Activated CD4-positive, alpha-beta memory T cell treated with anti-CD3 and anti-CD28 coated beads, Interleukin-2, amount 10 ng/mL, durations not matched to agents 7 days and 5 days (primary cell): ENCODE measurements at regions not wholly inside any gene's neighbourhood (a gene's known extent, or its start where the extent isn't known, plus 50 kb on each side); places are given as distances from the start of the nearest gene placed in this dataset.

ENCODE experiments used
- CTCF ChIA-PET: fragments of 350-600 bp; sonication (Branson Sonifier 250); formaldehyde crosslinking; loops from one replicate; lab custom pipeline; 2021; ENCODE audit warnings: antibody characterized with exemption, inconsistent platforms; lab: Charles Lee
- POLR2A ChIA-PET: fragments of 350-600 bp; sonication (Branson Sonifier 250); formaldehyde crosslinking; loops from one replicate; lab custom pipeline; 2021; ENCODE audit warnings: antibody characterized with exemption; lab: Charles Lee
- DNase-seq: peaks from one replicate; pipeline ENCODE4 v3.0.0-alpha.2; 2020
- H3K27ac Mint-ChIP-seq: one replicate; pipeline ENCODE4 v1.8.0; 2021; ENCODE audit warnings: mild to moderate bottlenecking, mixed read lengths
- H3K27me3 Mint-ChIP-seq: one replicate; pipeline ENCODE4 v1.8.0; 2021; ENCODE audit warnings: mixed read lengths
- H3K36me3 Mint-ChIP-seq: one replicate; pipeline ENCODE4 v1.8.0; 2021; ENCODE audit warnings: low read depth, mixed read lengths
- H3K4me1 Mint-ChIP-seq: one replicate; pipeline ENCODE4 v1.8.0; 2021; ENCODE audit warnings: mixed read lengths
- H3K4me3 Mint-ChIP-seq: one replicate; pipeline ENCODE4 v1.8.0; 2021; ENCODE audit warnings: mild to moderate bottlenecking, mixed read lengths
- H3K9me3 Mint-ChIP-seq: one replicate; pipeline ENCODE4 v1.8.0; 2021; ENCODE audit warnings: mixed read lengths

DNA sequence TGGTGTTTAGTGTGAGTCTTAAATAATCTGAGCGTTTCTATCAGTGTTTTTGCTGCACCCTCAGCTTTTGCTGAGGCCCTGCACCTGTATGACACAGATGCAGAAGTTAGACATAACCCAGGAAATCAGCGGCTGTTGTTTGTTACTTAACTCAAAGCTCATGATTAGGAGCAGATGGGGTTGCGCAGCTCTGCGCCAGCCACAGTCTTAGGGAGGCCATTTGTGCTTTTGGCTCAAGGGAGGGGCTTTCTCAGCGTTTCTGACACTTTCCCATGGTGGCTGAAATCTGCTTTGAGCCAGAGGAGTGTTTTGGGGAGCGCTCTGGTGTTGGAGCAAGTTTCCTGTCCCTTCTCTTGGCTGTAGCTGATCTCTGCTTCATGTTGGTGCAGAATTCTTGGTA is 433.8 kb downstream of the NAF1 start:
- no peaks in the 10 kb centered on the region for H3K36me3 Mint-ChIP-seq
- ChIA-PET CTCF (no interaction called here), POLR2A (no interaction called here)
- no peaks in the 10 kb centered on the region for H3K9me3 Mint-ChIP-seq
- no peaks in the 10 kb centered on the region for H3K4me1 Mint-ChIP-seq
- H3K27me3 Mint-ChIP-seq, result no peaks in the 10 kb centered on the region
- H3K27ac Mint-ChIP-seq, result no peak overlapping the region
- H3K4me3 Mint-ChIP-seq, result no peak overlapping the region
- DNase-seq, result no peak

DNA sequence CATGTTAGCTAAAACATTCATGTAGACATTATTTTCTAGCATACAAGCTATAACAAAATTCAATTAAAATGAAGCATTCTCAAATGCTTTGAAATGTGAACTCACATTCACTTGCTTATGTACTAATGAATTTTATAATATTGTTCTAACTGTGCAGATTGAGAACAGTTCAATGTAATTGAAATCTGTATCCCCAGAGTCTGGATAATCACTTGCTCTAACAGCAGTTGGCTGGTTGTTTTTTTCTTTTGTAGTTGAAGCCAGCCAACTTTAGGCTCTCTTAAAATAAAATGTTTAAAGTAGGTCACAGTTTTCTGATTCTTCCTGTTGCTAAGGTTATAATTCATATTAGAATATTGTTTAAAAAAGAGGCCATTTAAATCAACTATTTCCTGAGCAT is 438.9 kb downstream of the NAF1 start:
- no peaks in the 10 kb centered on the region for H3K9me3 Mint-ChIP-seq
- H3K27ac Mint-ChIP-seq, result no peak overlapping the region
- no peak for DNase-seq
- H3K36me3 Mint-ChIP-seq, result no peaks in the 10 kb centered on the region
- no peaks in the 10 kb centered on the region for H3K27me3 Mint-ChIP-seq
- H3K4me1 Mint-ChIP-seq, result no peaks in the 10 kb centered on the region
- H3K4me3 Mint-ChIP-seq, result no peak overlapping the region
- POLR2A ChIA-PET, result no interaction called here
- CTCF ChIA-PET, result no interaction called here

DNA sequence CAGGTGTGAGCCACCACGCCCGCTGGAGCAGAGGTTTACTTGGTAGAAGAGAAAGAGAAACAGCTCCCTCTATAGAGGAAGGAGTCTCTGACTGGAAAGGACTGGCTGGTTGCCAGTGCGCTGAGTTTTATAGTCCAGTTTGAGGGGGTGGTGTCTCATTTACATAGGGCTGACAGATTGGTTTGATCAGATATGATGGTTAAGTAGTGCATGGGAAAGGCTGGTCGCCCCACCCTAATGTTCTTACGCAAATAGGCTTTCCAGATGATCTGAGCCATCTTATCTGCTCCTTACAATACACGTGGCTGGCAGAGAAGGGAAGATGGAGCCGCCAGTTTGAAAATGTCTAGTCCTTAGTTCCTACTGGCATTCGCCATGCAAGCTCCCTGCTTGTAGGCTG is 439.5 kb downstream of the NAF1 start:
- ChIA-PET CTCF (no interaction called here), POLR2A (no interaction called here)
- Mint-ChIP-seq H3K36me3 (no peaks in the 10 kb centered on the region), H3K27ac (no peak overlapping the region), H3K4me1 (no peaks in the 10 kb centered on the region), H3K4me3 (no peak overlapping the region), H3K9me3 (no peaks in the 10 kb centered on the region), H3K27me3 (no peaks in the 10 kb centered on the region)
- no peak for DNase-seq

DNA sequence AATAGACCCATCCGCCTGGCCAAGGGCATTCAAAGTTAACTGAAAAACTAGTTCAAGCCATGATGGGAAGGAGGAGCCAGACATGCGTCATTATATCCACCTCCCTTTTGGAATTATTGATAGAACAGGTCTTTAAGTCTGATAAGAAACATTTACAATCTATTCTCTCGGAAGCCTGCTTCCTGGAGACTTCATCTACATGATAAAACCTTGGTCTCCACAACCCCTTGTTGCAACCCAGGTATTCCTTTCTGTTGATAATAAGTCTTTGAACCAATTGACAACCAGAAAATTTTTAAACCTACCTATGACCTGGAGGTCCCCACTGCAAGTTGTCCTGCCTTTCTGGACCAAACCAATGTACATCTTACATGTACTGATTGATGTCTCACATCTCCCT is 451.3 kb downstream of the NAF1 start:
- H3K4me3 Mint-ChIP-seq, result no peak overlapping the region
- DNase-seq, result no peak
- peaks cover 18% of the 10 kb centered on the region for H3K9me3 Mint-ChIP-seq
- ChIA-PET POLR2A (no interaction called here), CTCF (no interaction called here)
- H3K27ac Mint-ChIP-seq, result no peak overlapping the region
- H3K36me3 Mint-ChIP-seq, result no peaks in the 10 kb centered on the region
- H3K4me1 Mint-ChIP-seq, result no peaks in the 10 kb centered on the region
- no peaks in the 10 kb centered on the region for H3K27me3 Mint-ChIP-seq

DNA sequence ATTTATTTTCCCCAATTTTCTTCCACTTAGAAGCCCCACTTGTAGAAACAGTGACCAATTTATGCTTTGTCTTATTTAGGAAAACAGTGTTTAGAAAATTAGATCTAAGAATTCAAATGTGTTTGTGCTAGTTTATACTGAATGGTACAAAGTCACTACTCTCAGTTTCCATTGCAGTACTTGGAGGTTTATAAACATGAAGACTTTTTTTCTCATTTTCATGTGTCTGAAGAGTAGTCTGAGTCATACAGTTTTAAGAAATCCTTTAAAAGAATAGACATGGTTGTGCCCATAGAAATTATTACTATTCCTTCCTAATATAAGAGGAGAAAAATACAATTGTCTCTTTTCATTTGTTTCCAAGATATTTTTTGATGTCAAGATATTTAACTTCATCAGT is 458.7 kb downstream of the NAF1 start:
- Mint-ChIP-seq H3K4me1 (no peaks in the 10 kb centered on the region), H3K9me3 (peaks cover 12% of the 10 kb centered on the region), H3K36me3 (no peaks in the 10 kb centered on the region), H3K4me3 (no peak overlapping the region), H3K27ac (no peak overlapping the region), H3K27me3 (no peaks in the 10 kb centered on the region)
- ChIA-PET POLR2A (no interaction called here), CTCF (no interaction called here)
- no peak for DNase-seq

DNA sequence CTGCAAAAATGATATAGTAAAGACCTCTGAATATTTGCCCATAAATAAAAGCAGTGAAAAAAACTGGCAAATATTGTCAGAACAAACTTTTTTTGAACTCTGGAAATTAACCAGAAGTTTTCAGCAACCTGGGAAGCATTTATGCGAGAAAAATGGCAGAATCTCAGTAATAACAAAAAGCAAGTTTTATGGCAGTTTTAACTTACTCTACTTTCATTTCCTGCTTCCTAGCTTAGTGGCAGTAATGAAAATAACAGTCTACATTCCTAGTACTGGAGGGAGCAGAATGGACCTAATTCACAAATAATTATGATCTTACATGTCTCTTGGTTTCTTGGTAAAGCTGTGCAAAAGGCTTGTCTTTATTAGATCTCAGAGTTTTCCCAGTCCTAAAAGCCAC is 460.1 kb downstream of the NAF1 start:
- Mint-ChIP-seq H3K27me3 (no peaks in the 10 kb centered on the region), H3K36me3 (no peaks in the 10 kb centered on the region), H3K9me3 (peaks cover 5% of the 10 kb centered on the region), H3K27ac (no peak overlapping the region), H3K4me3 (no peak overlapping the region), H3K4me1 (no peaks in the 10 kb centered on the region)
- ChIA-PET POLR2A (no interaction called here), CTCF (no interaction called here)
- DNase-seq, result no peak

DNA sequence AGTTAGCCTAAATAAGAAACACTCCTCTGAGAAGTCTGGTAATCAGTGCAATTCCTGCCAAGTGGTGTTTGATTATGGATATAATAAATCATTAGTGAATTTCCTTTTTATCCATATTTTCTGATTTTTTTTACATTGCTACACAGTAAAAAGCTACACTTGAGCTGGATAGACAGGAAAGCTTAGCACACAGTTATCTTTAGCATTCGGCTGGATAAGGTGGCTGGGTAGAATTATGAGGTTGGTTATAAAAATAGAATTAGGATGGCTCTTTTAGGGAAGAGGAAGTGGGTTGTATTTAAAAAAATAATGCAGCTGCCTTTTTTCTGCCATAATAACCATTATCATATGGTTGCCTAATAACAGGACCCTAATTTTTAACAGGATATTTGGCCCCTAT is 460.6 kb downstream of the NAF1 start:
- Mint-ChIP-seq H3K27me3 (no peaks in the 10 kb centered on the region), H3K4me3 (no peak overlapping the region), H3K9me3 (peaks cover 5% of the 10 kb centered on the region), H3K27ac (no peak overlapping the region), H3K36me3 (no peaks in the 10 kb centered on the region), H3K4me1 (no peaks in the 10 kb centered on the region)
- no peak for DNase-seq
- ChIA-PET CTCF (no interaction called here), POLR2A (no interaction called here)

DNA sequence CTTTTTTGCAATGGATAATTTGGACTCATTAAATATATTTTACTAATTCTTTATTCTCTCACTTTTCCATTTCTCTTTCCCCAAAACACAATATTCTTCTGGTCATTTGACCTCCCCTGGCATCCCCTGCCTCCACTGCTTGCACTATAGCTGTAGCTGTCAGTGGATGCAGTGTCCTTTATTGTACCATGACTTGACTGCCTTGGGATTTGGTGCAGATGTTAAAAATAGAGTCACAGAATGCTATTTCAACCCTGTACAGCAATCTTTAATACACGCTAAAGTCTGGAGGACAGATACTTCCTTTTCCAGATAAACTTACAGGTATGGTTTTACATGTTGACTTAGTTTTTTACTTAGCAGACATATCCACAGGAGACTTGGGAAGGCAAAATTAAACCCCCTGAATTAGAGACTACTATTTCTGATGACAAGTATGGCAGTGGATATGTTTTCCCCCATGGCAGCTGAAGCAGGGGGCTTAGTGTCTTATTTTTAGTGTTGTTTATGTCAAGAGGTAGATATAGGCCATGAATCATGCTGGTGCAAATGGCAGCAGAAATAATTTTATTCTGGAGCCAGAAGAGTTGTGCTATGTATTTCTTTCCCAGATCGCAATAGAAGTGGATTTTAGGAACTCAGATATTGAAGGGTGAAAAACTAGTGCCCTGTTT is 461.4 kb downstream of the NAF1 start:
- H3K4me1 Mint-ChIP-seq, result no peaks in the 10 kb centered on the region
- no peak for DNase-seq
- no peak overlapping the region for H3K27ac Mint-ChIP-seq
- no peaks in the 10 kb centered on the region for H3K27me3 Mint-ChIP-seq
- POLR2A ChIA-PET, result no interaction called here
- CTCF ChIA-PET, result no interaction called here
- no peaks in the 10 kb centered on the region for H3K36me3 Mint-ChIP-seq
- no peak overlapping the region for H3K4me3 Mint-ChIP-seq
- H3K9me3 Mint-ChIP-seq, result peaks cover 2% of the 10 kb centered on the region

DNA sequence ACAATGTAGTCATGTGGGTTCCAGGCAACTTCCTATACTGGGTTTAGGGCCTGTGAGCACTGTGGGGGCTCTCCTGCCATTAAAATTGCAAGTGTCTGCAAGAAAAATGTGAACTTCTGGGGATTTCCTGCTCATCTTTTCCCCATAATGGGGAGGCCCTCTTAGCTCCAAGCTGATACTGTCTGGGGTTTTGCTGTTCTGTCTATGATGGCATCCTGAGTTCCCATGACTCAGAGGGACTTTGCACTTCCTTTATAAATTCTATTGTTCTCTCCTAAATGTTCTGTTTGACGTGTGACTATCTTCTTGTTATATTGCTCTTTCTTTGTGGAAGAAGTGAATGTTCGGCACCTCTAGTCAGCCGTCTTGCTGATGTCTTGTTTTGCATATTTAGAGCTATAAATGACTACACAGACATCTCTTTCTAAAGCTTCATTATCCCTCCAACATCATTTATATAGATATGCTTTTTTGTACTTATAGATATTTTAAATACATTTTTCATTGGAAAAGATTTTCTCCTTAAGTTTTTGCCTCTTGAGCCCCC is 465.8 kb downstream of the NAF1 start:
- POLR2A ChIA-PET, result no interaction called here
- H3K27me3 Mint-ChIP-seq, result no peaks in the 10 kb centered on the region

DNA sequence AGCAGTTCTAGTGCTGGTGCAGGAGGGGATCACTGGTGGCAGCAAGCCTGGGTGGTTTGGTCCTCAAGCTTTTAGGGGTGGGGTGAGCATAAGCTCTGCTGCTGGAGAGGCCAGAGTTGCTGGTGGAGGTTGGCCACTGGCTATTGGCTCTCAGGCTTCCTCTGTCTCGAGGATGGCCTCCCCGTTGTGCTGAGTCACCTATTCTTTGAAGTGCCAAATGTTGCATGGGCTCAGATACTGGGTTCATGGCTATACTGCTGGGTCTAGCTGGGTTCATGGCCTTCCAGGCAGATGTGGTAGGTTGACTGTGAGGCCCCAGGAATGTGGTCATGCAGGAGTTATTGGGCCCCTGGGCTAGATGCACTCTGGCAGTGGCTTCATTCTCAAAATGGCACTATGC is 466.3 kb downstream of the NAF1 start:
- POLR2A ChIA-PET, result no interaction called here
- Mint-ChIP-seq H3K27ac (no peak overlapping the region), H3K4me1 (no peaks in the 10 kb centered on the region), H3K4me3 (no peak overlapping the region), H3K36me3 (no peaks in the 10 kb centered on the region), H3K27me3 (no peaks in the 10 kb centered on the region), H3K9me3 (peaks cover 2% of the 10 kb centered on the region)
- CTCF ChIA-PET, result no interaction called here
- no peak for DNase-seq

More for the DNA sequence above, 465.8 kb downstream of the NAF1 start:
- peaks cover 2% of the 10 kb centered on the region for H3K9me3 Mint-ChIP-seq
- no peaks in the 10 kb centered on the region for H3K4me1 Mint-ChIP-seq
- H3K36me3 Mint-ChIP-seq, result no peaks in the 10 kb centered on the region
- H3K4me3 Mint-ChIP-seq, result no peak overlapping the region
- no peak overlapping the region for H3K27ac Mint-ChIP-seq
- no peak for DNase-seq
- CTCF ChIA-PET, result no interaction called here

DNA sequence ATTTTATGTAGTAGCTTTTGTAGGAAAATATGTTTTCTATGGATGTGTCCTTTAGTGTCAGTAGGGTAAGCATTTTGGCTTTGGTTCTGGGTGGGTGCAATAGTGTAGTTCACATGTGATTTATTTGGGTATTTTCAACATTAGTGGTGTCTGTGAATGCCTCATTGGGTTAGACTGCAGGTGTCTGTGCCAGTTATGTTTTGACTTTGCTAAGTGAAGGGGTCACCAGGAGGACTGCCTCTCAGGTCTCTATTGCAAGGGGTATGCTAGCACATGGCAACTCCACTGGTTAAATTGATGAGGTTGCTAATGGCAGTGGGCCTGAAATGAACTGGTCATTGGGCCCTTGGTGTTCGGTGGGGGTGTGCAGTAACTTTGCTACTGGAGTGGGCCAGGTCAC is 467.1 kb downstream of the NAF1 start:
- POLR2A ChIA-PET, result no interaction called here
- Mint-ChIP-seq H3K9me3 (peaks cover 2% of the 10 kb centered on the region), H3K4me3 (no peak overlapping the region), H3K27me3 (no peaks in the 10 kb centered on the region), H3K4me1 (no peaks in the 10 kb centered on the region), H3K36me3 (no peaks in the 10 kb centered on the region), H3K27ac (no peak overlapping the region)
- CTCF ChIA-PET, result no interaction called here
- no peak for DNase-seq

DNA sequence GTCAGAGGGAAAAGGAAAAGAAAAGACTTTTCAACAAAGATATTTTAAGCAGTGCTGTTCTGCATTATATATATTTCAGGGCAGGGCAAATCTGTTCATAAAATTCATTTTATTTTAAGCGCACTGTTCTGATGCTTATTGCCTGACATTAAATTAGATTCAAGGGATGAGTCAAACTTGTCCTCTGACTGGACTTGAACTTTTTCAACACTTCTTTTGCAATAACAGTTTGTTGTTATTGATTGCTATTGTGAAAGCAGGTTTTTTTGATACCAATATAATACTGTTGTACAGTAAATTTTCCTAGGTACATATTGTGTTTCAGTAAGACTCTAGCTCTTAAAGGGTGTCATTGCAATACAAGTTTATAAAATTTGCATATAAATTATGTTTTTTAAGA is 481.3 kb downstream of the NAF1 start:
- ChIA-PET POLR2A (no interaction called here), CTCF (interaction anchor here (0.7 kb wide), 1 partner anchor 43 kb away, joined by 6 read pairs; no protein-coding TSS in a partner anchor)
- no peak overlapping the region for H3K4me3 Mint-ChIP-seq
- H3K4me1 Mint-ChIP-seq, result no peaks in the 10 kb centered on the region
- H3K36me3 Mint-ChIP-seq, result no peaks in the 10 kb centered on the region
- no peaks in the 10 kb centered on the region for H3K27me3 Mint-ChIP-seq
- DNase-seq, result no peak
- no peak overlapping the region for H3K27ac Mint-ChIP-seq
- H3K9me3 Mint-ChIP-seq, result no peaks in the 10 kb centered on the region

DNA sequence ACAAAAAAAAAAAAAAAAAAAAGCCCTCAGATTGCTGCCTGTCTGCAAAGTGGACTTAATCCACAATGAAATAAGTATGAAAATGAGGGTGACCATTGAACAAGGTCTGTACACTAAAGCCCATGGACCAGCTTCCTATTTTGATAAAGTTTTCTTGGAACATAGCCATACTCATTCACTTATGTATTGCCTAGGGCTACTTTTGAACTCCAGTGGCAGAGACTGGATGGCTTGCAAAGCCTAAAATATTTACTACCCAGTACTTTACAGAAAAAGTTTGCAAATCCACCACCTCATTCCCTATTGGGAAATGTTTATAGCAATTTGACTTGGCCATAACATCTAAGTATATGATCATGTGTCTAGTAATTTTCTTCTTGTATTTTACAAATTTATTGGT is 481.7 kb downstream of the NAF1 start:
- H3K4me3 Mint-ChIP-seq, result no peak overlapping the region
- no peak overlapping the region for H3K27ac Mint-ChIP-seq
- CTCF ChIA-PET, result interaction anchor here (0.7 kb wide), 1 partner anchor 44 kb away, joined by 6 read pairs; no protein-coding TSS in a partner anchor
- POLR2A ChIA-PET, result no interaction called here
- no peak for DNase-seq
- H3K27me3 Mint-ChIP-seq, result no peaks in the 10 kb centered on the region
- no peaks in the 10 kb centered on the region for H3K4me1 Mint-ChIP-seq
- H3K9me3 Mint-ChIP-seq, result no peaks in the 10 kb centered on the region
- H3K36me3 Mint-ChIP-seq, result no peaks in the 10 kb centered on the region

DNA sequence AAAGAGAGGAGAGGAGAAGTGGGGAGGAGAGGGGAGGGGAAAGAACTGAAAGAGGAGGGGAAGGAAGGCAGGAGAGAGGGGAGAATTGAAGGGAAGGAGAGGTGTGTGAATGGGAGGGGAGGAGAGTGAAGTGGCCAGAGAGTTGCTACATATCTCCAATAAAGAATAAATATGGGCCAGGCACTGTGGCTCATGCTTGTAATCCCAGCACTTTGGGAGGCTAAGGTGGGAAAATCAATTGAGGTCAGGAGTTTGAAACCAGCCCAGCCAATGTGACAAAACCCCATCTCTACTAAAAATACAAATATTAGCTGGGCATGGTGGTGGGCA is 482.4 kb downstream of the NAF1 start:
- Mint-ChIP-seq H3K9me3 (no peaks in the 10 kb centered on the region), H3K27ac (no peak overlapping the region), H3K4me3 (no peak overlapping the region), H3K27me3 (no peaks in the 10 kb centered on the region), H3K36me3 (no peaks in the 10 kb centered on the region), H3K4me1 (no peaks in the 10 kb centered on the region)
- no peak for DNase-seq
- CTCF ChIA-PET, result no interaction called here
- POLR2A ChIA-PET, result no interaction called here
